Activated CD4-positive, alpha-beta T cell treated with anti-CD3 and anti-CD28 coated beads, Interleukin-2, amount 50 U/mL, for 48 hours (primary cell): ENCODE measurements at regions not wholly inside any gene's neighbourhood (a gene's known extent, or its start where the extent isn't known, plus 50 kb on each side); places are given as distances from the start of the nearest gene placed in this dataset.
"Not testable (repeated sequence)": the region's sequence is repeated elsewhere in the genome, so short reads cannot be mapped to it uniquely, and the experiment has no call there.

Experiments used
- DNase-seq, 2 experiments: peaks; one replicate each; pipeline ENCODE4 v3.0.0-alpha.2; 2020

DNA sequence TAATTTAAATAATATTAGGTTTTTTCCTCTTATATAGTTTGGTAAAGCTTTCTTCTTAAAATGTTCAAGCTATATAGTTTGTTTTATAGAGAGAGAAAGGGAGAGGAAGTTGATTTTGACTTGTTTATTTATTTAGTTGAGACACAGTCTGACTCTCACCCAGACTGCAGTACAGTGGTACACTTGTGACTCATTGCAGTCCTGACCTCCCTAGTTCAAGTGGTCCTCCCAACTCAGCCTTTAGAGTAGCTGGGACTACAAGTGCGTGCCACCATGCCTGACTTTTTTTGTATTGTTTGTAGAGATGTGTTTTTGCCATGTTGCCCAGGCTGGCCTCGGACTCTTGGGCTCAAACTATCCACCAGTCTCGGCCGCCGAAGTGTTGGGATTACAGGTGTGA, 187.4 kb upstream of the TGIF2LY start:
- not testable (repeated sequence) for DNase-seq

DNA sequence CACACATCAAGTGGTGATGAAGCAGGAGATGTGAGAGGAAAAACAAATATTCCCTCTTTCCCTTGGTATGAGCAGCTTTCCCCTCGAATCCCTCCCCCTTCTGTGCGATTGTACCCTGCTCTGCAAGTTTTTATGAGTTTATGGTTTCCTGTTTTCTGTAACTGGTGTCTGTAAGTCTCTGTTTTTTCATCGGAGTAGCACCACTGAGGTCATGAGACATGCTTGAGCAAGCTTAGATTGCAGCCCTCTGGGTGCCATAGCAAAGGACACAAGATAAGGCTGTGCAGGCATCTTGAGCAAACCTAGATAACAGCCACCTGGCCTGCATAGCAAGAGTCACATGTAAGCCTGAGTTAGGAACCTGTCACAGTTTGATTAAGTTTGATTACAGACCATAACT, 174.6 kb upstream of the TGIF2LY start:
- not testable (repeated sequence) for DNase-seq

GRCh38 chrY:3405585-3405984, 173.3 kb upstream of the TGIF2LY start:
- DNase-seq: not testable (repeated sequence)

- DNase-seq: not testable (repeated sequence)
Observed at GRCh38 chrY:3406896-3407452, 171.9 kb upstream of the TGIF2LY start.

DNA sequence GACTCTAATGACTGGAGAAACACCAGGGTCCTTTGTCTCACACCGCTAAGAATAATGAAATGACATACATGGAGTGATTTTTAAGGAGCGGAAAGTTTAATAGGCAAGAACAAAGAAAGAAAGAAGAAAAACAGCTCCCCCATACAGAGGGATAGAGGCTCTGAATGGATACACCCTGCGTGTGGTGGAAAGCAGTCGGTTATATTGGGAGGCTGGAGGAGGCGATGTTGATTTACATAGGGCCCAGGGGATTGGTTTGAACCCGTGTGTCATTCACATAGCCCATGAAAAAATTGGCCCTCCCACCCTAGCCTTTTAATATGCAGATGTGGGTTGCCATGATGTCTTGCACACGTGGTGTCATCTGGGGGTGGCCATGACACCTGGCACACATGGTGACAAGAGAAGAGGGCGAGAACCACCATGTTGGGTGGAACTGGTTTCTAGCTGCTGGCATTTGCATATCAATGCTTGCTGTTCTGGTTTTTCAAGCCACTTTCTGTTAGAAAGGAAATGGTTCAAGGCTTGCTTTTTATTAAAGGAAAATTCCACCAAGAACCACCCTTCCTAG, 168.5 kb upstream of the TGIF2LY start:
- DNase-seq: not testable (repeated sequence)
